ENCODE measurements at regions not wholly inside any gene's neighbourhood (a gene's known extent, or its start where the extent isn't known, plus 50 kb on each side); places are given as distances from the start of the nearest gene placed in this dataset.
"Not testable (repeated sequence)": the region's sequence is repeated elsewhere in the genome, so short reads cannot be mapped to it uniquely, and the experiment has no call there.

- DNase-seq (ENCODE audit: low read depth), result no peak
These were observed 343.0 kb upstream of the NCAM1 start for GRCh38 chr11:112617977-112618826.

GRCh38 chr11:112619106-112619505 lies 342.1 kb upstream of the NCAM1 start:
- DNase-seq (ENCODE audit: low read depth), result no peak

GRCh38 chr11:112620621-112621394 lies 340.4 kb upstream of the NCAM1 start:
- DNase-seq (ENCODE audit: low read depth), result no peak

GRCh38 chr11:112623057-112623456 lies 338.2 kb upstream of the NCAM1 start:
- no peak for DNase-seq (ENCODE audit: low read depth)

- no peak for DNase-seq (ENCODE audit: low read depth)
These were observed 336.8 kb upstream of the NCAM1 start for GRCh38 chr11:112624431-112624830.

- DNase-seq (ENCODE audit: low read depth), result not testable (repeated sequence)
These were observed 336.2 kb upstream of the NCAM1 start for GRCh38 chr11:112624971-112625370.

GRCh38 chr11:112625814-112626213 lies 335.4 kb upstream of the NCAM1 start:
- no peak for DNase-seq (ENCODE audit: low read depth)

- DNase-seq (ENCODE audit: low read depth), result no peak
These were observed 334.5 kb upstream of the NCAM1 start for GRCh38 chr11:112626731-112627130.

- DNase-seq (ENCODE audit: low read depth), result no peak
These were observed 333.6 kb upstream of the NCAM1 start for GRCh38 chr11:112627588-112628045.

GRCh38 chr11:112628676-112629075 lies 332.5 kb upstream of the NCAM1 start:
- DNase-seq (ENCODE audit: low read depth), result no peak

- no peak for DNase-seq (ENCODE audit: low read depth)
These were observed 330.7 kb upstream of the NCAM1 start for GRCh38 chr11:112630496-112630895.

GRCh38 chr11:112631333-112631732 lies 329.9 kb upstream of the NCAM1 start:
- no peak for DNase-seq (ENCODE audit: low read depth)

- no peak for DNase-seq (ENCODE audit: low read depth)
These were observed 328.2 kb upstream of the NCAM1 start for GRCh38 chr11:112632866-112633505.

- DNase-seq (ENCODE audit: low read depth), result no peak
These were observed 326.7 kb upstream of the NCAM1 start for GRCh38 chr11:112634551-112634950.

GRCh38 chr11:112634995-112635737 lies 326.1 kb upstream of the NCAM1 start:
- no peak for DNase-seq (ENCODE audit: low read depth)

- no peak for DNase-seq (ENCODE audit: low read depth)
These were observed 324.1 kb upstream of the NCAM1 start for GRCh38 chr11:112637076-112637475.

- no peak for DNase-seq (ENCODE audit: low read depth)
These were observed 323.3 kb upstream of the NCAM1 start for GRCh38 chr11:112637876-112638275.

- DNase-seq (ENCODE audit: low read depth), result no peak
These were observed 321.8 kb upstream of the NCAM1 start for GRCh38 chr11:112639469-112639868.

GRCh38 chr11:112643416-112643815 lies 317.8 kb upstream of the NCAM1 start:
- no peak for DNase-seq (ENCODE audit: low read depth)

GRCh38 chr11:112644410-112645131 lies 316.6 kb upstream of the NCAM1 start:
- DNase-seq (ENCODE audit: low read depth), result no peak

GRCh38 chr11:112649856-112650255 lies 311.4 kb upstream of the NCAM1 start:
- no peak for DNase-seq (ENCODE audit: low read depth)

Measured in HS-27A (cell line).